ENCODE measurements at regions not wholly inside any gene's neighbourhood (a gene's known extent, or its start where the extent isn't known, plus 50 kb on each side); places are given as distances from the start of the nearest gene placed in this dataset.

- no peak for DNase-seq (ENCODE audit: low spot score)
These were observed 339.8 kb upstream of the ARRDC3 start for GRCh38 chr5:91722736-91723467.

- DNase-seq (ENCODE audit: low spot score) = no peak
These were observed 329.6 kb upstream of the ARRDC3 start for GRCh38 chr5:91712718-91713117.

DNA sequence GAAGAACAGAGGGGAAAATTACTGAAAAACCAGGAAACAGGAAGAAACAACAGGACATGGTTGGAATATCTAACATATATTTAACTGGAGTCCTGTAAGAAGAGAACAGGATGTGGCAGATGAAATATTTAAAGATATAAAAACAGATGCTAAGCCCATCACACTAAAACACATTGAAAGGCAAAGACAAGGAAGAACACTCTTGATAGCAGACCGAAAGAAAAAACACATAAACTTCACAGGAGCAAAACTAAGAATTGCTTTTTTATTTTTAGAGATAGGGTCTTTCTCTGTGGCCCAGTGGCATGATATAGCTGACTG lies 324.4 kb upstream of the ARRDC3 start:
- DNase-seq (ENCODE audit: low spot score) = no peak

DNA sequence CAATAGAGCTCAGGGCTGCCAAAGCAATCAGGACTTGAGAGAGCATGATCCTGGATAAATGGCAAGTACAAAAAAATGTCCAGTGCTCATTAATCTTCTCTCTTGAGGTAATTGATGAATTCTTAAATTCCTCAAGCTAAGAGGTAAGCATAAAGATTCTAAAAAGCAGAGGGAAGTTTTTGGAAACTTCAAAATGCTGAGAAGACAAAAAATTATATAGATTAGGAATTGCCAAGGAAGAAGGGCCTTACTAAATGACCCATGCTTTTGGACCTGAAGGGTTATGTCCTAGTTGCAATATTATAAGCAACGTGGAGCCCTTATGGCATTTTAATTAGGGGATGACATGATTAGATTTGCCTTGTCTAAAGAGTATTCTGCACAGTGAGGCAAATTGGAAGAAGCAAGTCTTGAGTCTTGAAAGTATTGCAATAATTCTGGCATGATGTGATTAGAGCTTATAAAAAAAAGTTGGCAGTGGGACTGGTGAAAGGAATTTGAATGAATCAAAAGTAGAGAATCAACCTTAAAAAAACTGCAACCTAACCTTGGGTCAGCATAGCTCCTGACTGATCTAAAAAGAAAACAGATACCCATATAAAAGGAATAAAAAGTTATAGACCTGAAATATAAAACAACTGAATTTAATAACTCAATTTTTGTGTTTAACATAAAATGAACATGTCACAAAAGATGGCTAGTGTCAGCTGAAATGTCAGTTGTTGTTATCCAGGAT lies 323.8 kb upstream of the ARRDC3 start:
- DNase-seq (ENCODE audit: low spot score) = no peak

DNA sequence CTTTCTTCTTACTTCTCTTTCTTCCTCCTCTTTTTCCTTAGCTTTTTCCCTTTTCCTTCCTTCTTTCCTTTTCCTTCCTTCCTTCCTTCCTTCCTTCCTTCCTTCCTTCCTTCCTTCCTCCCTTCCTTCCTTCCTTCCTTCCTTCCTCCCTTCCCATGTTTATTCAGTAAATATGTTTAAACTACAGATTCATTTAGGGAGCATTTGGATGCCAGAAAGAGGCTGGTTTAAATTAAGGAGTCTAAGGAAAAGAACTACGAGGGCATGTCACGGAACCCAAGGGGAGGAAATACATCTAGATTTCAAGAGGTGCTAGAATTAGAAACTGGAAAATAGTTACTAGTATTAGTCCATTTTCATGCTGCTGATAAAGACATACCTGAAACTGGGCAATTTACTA lies 320.0 kb upstream of the ARRDC3 start:
- DNase-seq (ENCODE audit: low spot score) = no peak

GRCh38 chr5:91699429-91699828 lies 316.3 kb upstream of the ARRDC3 start:
- no peak for DNase-seq (ENCODE audit: low spot score)

DNA sequence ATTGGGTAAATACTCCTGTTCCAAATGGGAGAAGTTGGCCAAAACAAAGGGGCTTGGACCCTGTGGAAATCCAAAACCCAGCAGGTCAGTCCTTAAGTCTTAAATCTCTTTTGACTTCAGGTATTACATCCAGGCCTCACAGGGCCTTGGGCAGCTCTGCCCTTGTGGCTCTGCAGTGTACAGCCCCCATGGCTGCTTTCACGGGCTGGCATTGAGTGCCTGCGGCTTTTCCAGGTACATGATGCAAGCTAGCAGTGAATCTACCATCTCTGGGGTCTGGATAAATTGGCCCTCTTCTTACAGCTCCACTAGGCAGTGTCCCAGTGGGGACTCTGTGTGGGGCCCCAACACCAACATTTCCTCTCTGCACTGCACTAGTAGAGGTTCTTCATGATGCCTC lies 308.5 kb upstream of the ARRDC3 start:
- DNase-seq (ENCODE audit: low spot score) = no peak

DNA sequence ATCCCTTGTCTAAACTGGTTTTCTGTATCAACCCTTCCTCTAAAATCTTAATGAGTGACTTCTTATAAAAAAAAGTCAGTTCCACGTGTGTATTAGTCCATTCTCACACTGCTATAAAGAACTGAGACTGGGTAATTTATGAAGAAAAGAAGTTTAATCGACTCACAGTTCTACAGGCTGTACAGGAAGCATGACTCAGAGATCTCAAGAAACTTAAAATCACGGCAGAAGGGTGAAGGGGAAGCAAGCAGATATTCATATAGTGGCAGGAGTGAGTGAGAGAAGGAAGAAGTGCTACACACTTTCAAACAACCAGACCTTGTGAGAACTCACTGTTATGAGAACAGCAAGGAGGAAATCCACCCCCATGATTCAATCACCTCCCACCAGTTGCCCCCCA lies 307.8 kb upstream of the ARRDC3 start:
- no peak for DNase-seq (ENCODE audit: low spot score)

DNA sequence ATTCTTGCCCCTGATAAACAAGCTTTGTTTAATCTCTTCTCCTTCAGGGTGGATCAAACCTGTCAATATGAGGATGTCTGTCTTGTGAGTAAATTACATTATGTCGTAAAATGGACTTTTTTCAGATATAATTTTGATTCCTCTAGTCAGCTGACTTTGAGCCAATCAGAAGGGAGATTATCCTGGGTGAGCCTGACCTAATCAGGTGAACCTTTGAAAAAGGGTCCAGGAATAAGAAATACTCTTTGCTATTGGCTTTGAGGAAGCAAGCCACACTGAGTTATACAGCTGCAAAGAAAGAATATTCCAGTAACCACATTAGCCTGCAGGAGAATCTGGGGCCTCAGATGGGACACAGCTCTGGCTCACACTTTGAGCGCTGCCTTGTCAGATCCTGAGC lies 304.3 kb upstream of the ARRDC3 start:
- DNase-seq (ENCODE audit: low spot score) = no peak

DNA sequence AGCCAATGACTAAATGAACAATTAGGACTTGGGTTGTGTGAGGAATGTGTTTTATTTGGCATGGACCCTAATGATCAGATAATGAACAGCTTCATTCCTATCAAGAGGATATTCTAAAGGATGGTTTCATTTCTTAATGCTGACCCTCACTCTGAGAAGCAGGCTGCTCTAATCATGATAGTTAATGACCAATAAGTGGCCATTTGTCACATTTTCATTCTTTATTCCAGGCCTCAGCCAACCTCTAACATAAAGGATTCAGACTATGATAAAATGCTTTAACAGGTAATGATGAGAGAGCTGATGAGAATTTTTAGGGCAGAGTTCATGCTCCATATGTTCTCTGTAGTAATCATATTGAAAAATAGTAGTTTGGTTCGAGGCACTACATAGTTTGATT lies 301.5 kb upstream of the ARRDC3 start:
- DNase-seq (ENCODE audit: low spot score) = no peak

GRCh38 chr5:91670563-91670962 lies 287.4 kb upstream of the ARRDC3 start:
- peak; percentile 29 for DNase-seq (ENCODE audit: low spot score)

DNA sequence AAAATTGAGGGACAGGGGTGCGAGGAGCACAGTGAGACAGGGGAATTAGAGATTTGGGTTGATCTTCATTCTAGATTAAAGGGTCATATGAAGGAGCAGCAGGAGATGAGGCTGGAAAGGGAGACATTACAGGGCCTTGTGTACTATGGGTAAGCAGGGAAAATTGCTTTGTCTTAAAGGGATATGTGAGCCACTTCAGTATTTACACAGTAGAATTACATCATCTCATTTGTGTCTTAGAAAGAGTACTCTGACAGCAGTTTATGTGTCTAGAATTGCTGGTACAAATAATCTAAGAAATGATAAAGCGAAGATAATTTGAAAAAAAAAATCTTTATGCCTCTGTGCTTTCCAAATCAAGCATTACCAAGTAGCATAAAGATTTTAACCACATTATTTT lies 287.0 kb upstream of the ARRDC3 start:
- DNase-seq (ENCODE audit: low spot score) = no peak

GRCh38 chr5:91668261-91668660 lies 285.1 kb upstream of the ARRDC3 start:
- DNase-seq (ENCODE audit: low spot score) = no peak

DNA sequence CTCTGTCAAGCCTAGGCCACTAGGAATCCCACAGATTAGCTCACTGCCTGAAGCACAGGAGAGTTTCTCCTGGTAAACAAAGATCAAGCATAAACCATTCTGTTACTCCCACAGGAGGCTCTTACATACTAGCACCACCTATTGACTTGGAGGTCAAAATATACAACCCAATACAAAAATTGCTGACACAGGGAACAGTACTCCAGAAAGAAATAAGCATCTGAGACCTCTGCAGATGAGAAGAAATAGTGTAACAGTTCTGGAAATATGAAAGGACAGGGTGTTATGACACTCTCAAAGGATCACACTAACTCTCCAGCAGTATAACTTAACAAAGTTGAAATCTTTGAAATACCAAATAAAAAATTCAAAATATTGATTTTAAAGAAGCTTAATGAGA lies 269.6 kb upstream of the ARRDC3 start:
- DNase-seq (ENCODE audit: low spot score) = no peak

- DNase-seq (ENCODE audit: low spot score) = peak; percentile 30
These were observed 268.6 kb upstream of the ARRDC3 start for GRCh38 chr5:91651704-91652103.

DNA sequence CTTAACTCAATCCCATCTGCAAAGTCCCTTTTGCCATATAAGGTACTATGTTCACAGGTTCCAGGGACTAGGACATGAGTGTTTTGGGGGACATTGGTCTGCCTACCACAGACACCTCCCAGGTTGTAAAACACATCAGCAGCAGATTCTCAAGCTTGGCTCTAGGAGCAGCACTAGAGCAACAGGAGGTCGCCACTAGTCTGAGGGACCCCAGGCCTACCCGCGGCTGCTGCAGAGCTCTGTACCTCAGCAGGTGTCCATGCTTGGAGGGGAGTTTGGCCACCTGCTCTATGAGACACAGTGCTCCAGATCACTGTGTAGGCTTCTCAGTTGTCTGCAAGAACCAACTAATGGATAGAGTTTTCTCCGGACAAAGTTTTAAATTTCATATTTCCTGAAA lies 262.2 kb upstream of the ARRDC3 start:
- DNase-seq (ENCODE audit: low spot score) = no peak

DNA sequence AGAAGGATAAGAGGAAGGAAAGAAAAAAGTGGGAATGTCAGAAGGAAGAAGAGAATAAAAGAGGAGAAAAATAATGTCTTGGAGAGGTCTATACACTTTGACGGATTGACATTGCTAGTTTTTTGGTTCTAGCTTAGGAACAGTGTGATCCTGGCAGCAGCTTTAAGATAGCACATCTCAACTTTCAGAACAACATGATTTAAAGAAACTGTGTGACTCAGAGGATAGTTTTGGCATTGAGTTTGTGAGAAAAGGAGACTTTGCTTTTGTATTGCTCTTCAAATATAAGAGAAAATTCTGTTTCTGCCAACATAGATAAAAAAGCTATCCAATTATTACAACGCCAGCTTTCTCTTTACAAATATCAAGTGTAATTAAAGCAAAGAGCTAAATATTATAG lies 260.7 kb upstream of the ARRDC3 start:
- no peak for DNase-seq (ENCODE audit: low spot score)

DNA sequence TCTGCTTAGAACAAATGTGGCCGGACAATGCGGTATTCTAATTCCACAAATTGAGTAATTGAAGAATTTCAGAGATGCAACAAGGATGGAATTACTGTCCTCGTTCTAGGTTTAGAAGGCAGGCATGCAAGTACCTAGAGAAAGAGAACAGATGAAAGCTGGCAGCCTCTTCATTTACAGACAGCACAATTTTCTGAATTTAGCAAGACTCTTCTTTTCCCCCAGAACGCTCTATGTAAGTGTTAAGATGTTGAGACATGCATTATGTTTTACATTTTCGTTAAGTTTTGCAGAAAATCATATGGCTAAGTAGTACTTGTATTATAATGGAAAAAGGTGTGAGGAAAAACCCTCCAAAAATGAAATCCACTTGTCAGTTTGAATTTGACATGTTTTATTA lies 259.5 kb upstream of the ARRDC3 start:
- DNase-seq (ENCODE audit: low spot score) = no peak

GRCh38 chr5:91641730-91642350 lies 258.7 kb upstream of the ARRDC3 start:
- DNase-seq (ENCODE audit: low spot score) = peak; percentile 34

DNA sequence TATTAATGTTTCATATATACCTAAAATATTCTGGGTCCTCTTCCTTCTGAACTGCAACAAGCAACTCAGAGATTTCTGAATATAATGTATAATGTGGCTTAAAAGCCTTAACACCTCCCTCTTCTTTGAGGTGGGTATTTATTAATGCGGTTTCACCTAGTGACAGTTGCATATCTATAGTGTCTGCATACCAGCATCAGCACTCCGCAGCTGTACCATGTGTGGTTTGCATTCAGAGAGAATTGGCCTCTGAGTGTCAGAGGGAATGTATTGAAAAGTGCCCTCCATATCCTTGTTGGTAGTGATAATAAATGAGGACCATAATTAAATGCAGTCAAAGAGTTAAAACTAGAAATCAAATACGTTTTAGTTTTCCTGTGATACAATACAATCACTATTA lies 256.6 kb upstream of the ARRDC3 start:
- no peak for DNase-seq (ENCODE audit: low spot score)

DNA sequence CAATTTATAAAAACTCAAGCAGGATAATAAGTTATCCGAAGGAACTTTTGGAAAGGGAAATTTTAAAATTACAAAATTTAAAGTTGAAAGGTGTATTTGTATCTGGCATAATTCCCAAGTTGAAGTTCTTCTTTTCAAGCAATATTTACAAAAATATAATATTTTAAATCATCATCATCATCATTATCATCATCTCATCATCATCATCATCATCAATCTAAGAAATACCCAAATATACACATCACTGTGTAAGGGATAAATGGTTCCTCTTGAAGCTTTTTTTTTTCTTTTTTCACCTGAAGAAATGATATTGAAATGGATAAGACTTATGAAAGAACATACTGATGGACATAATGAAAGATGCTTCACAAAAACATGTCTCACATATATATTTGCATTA lies 254.9 kb upstream of the ARRDC3 start:
- no peak for DNase-seq (ENCODE audit: low spot score)

GRCh38 chr5:91635950-91636734 lies 253.0 kb upstream of the ARRDC3 start:
- DNase-seq (ENCODE audit: low spot score) = no peak

- no peak for DNase-seq (ENCODE audit: low spot score)
These were observed 249.8 kb upstream of the ARRDC3 start for GRCh38 chr5:91632871-91633270.

Data from iPS-NIHi11 (cell line).